GM13977 (cell line): ENCODE measurements at regions not wholly inside any gene's neighbourhood (a gene's known extent, or its start where the extent isn't known, plus 50 kb on each side); places are given as distances from the start of the nearest gene placed in this dataset.

ENCODE experiments used
- DNase-seq: peaks from one replicate; pipeline ENCODE4 v3.0.0; 2012; ENCODE audit warnings: low spot score
- in situ Hi-C: fragments of 300-500 bp; cut with MboI; formaldehyde crosslinking; loops from one replicate; pipeline ENCODE4 v1.12.0; 2022; ENCODE audit warnings: low sequenced_read_pairs, low pct_unique_long_range_greater_than_20kb, mixed read lengths, inconsistent platforms; ENCODE audit not compliant: unreplicated experiment
- TF ChIP-seq, protein P1 (sequence below): IDR thresholded peaks from 2 replicates; pipeline ENCODE4 v1.5.1; 2012; ENCODE audit warnings: mild to moderate bottlenecking, control low read depth; ENCODE audit not compliant: insufficient read depth; ENCODE audit errors: extremely low read depth, missing control alignments

DNA sequence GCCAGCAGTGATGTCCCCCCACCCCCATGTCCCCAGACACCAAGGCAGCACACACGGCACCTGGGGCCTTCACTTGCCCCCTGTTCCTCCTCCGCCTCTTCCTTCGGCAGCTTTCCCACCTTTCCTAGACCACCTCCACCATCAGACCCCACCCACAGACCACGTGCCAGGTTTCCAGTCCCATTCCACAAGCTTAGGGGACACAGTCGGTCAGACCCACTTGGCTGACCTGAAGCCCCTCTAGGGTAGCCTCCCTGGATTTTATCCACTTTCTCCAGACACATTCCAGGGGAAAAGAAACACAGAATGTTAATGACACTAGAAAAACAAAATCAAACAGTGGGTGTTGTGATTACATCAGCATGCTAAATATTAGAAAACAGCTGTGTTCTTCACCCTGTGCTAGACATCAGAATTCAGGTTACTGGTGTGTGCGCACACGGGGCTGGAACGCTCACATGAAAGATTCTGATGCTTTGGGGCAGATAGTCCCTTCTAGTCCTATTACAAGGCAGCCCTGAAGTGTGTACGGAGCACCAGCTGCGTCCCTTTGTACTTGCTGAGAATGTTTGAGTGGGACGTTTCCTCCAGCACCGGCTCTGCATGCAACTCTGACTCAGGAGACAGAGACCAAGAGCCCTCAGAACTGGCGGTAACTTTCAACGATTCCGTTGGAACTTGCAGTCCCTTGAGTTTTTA is 75.5 kb upstream of the PPP2R2D start:
- in situ Hi-C loops = no loop called here
- TF ChIP-seq, protein P1, sequence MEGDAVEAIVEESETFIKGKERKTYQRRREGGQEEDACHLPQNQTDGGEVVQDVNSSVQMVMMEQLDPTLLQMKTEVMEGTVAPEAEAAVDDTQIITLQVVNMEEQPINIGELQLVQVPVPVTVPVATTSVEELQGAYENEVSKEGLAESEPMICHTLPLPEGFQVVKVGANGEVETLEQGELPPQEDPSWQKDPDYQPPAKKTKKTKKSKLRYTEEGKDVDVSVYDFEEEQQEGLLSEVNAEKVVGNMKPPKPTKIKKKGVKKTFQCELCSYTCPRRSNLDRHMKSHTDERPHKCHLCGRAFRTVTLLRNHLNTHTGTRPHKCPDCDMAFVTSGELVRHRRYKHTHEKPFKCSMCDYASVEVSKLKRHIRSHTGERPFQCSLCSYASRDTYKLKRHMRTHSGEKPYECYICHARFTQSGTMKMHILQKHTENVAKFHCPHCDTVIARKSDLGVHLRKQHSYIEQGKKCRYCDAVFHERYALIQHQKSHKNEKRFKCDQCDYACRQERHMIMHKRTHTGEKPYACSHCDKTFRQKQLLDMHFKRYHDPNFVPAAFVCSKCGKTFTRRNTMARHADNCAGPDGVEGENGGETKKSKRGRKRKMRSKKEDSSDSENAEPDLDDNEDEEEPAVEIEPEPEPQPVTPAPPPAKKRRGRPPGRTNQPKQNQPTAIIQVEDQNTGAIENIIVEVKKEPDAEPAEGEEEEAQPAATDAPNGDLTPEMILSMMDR = no peak
- DNase-seq = no peak

DNA sequence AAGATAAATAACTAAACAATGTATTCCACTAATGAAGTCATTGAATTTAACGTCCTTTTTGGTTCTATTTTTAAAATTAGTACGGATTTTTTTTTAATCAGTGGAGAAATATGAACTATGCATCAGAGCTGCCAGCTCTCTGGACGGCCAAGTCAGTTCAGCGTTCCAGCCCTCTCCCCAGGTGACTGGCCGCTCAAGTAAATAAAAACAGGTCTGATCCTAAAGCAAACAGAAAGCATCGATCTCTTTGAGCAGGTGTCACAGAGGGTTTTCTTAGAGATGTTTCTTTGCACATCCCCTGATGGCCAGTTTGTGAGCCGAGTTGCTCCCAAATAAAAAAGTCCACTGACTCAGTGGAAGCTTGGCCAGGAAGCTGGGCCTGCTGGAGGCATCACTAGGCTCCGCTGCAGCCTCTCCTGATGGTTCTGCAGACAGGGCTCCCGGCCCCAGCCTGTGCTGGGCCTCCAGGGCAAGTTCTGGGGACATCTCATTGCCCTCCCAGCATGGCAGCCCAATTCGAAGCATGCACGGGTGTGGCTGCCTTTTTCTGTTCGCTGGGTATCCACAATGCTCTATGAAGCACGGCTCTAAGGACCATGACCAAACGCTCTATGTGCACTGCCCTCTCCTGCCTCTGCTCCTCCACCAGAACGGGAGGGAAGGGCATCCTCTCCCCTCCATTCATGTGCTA is 74.7 kb upstream of the PPP2R2D start:
- no peak for DNase-seq
- in situ Hi-C loops = no loop called here
- TF ChIP-seq, protein P1 = no peak

DNA sequence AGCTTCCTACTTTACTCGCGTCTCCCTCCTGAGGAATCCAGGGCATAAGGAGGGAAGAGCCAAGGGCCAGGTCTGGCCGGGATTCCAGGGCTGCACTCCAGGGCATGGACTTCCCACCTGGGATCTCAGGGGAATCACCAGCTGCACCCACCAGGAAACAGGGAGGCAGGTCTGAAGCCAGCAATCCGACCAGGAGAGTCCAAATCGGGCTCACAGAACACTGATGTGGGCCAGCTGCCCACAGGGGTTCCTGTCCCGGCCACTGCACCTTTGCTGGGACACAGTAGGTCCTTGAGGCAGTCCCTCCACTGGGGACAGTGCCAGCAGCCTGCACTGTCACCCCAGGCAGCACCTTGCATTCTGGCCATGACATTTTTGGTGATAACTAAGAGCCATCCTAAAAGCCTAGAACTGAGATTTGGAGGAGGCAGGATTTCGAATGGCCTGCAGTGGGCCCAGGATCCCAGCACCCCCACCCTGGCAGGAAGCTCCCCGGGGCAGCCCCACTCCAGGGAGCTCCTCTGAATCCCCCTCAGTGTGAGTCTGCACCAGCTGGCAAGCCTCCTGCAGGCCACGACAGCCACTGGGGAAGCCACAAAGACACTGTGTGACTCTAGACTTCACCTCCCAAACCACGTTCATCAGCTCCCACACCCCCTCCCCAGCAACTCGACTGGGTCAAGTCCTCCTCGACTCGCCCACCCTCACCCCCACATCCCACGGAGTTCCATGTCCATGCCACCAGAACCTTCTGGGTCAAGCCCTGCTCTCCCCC is 71.5 kb upstream of the PPP2R2D start:
- no peak for DNase-seq
- TF ChIP-seq, protein P1 = no peak
- in situ Hi-C loops = no loop called here

DNA sequence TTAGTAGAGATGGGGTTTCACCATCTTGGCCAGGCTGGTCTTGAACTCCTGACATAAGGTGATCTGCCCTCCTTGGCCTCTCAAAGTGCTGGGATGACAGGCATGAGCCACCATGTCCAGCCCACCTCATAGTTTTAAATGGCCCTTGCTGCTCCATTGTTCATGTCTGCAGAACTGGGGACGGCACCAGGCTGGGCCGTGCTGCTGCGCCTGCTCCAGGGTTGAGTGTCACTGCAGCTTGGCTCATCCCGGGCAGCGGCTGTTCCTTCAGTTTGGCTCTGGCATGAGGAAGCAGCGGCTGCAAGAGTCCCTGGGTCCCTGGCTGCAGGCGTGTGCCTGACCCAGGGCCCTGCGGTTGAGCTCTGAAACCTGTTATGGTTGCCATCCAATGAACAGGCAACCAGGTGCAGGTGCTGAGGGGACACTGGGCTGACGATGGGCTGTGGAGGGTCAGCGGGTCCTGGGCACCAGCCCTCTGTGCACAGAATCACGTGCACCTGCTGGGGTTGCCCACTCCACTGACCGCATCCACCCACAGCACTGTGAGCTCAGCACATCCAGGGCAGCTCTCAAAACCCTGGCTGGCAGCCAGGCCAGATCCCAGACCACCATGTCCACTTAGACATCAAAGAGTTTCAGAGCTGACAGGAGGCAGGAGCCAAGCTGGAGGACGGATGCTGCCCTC is 70.2 kb upstream of the PPP2R2D start:
- TF ChIP-seq, protein P1 = no peak
- in situ Hi-C loops = no loop called here
- no peak for DNase-seq

DNA sequence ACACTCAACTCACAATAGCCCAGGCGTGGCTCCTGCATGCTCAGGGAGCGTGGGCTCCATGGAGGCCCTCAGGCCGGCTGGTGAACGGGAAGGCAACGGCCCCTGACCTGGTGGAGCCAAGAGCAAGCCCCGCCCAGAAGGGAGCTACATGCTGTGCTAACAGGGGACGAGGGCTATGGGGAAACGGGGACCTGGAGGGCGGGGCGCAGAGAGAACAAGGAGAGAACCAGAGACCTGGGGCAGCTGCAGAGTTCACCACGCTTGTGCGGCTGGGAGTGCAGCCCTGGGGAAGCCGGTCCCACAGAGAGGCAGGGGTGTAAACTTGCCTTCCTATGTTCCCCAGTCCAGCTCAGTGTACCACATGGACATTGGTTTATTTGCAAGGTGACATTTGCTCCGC is 69.2 kb upstream of the PPP2R2D start:
- no peak for DNase-seq
- TF ChIP-seq, protein P1 = no peak
- in situ Hi-C loops = no loop called here

DNA sequence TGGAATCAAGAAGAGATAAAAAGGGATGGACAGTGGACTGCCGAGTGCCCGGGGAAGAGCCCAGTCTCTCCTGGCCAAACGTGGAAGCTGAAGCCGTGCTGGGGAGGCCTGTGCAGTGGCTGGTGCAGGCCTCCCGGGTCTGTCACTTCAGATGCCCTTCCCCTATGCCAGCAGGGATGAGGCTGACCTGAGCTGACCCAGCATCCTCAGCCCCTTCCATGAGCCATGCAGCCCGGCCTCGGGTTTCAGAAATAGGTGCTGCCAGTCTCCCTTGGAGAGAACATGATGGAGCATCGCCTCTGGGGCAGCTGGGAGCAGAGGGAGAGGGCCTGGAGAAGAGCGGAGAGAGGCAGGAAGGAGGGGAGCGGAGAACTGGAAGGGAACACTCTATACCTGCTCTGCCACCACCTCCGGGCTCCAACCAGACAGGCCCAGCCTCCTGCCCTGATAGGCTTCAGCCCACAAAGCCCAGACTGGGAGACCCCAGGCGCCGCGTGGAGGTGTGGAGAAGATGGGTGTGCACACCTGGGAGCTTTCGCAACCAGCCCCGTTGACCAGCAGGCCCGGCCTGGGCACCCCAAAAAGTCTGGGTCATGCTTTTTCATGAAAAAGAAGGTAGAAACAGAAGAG is 68.6 kb upstream of the PPP2R2D start:
- in situ Hi-C loops = no loop called here
- TF ChIP-seq, protein P1 = no peak
- no peak for DNase-seq
